ENCODE measurements at regions not wholly inside any gene's neighbourhood (a gene's known extent, or its start where the extent isn't known, plus 50 kb on each side); places are given as distances from the start of the nearest gene placed in this dataset.

DNA sequence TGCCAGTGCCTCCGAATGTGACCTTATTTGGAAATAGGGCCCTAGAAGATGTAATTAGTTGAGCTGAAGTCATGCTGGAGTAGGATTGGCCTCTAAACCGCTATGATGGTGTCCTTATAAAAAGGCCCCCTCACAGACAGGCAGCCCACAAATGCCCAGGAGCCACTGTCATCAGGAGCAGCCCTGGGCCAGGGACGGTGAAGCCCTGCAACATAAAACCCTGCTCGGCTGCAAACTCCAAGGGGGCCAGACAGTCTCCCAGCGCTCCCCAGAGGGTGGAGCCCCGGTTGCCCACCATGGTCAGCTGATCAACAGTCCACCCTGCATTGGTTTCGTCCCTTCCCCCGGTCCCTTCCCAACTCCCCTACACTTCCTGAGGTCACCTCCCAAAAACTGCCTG lies 351.7 kb downstream of the FOXL1 start:
- DNase-seq (ENCODE audit: low spot score): no peak

GRCh38 chr16:86930663-86931373 lies 352.5 kb downstream of the FOXL1 start:
- DNase-seq (ENCODE audit: low spot score): no peak

GRCh38 chr16:86931410-86931941 lies 353.1 kb downstream of the FOXL1 start:
- DNase-seq (ENCODE audit: low spot score): peak; percentile 49

DNA sequence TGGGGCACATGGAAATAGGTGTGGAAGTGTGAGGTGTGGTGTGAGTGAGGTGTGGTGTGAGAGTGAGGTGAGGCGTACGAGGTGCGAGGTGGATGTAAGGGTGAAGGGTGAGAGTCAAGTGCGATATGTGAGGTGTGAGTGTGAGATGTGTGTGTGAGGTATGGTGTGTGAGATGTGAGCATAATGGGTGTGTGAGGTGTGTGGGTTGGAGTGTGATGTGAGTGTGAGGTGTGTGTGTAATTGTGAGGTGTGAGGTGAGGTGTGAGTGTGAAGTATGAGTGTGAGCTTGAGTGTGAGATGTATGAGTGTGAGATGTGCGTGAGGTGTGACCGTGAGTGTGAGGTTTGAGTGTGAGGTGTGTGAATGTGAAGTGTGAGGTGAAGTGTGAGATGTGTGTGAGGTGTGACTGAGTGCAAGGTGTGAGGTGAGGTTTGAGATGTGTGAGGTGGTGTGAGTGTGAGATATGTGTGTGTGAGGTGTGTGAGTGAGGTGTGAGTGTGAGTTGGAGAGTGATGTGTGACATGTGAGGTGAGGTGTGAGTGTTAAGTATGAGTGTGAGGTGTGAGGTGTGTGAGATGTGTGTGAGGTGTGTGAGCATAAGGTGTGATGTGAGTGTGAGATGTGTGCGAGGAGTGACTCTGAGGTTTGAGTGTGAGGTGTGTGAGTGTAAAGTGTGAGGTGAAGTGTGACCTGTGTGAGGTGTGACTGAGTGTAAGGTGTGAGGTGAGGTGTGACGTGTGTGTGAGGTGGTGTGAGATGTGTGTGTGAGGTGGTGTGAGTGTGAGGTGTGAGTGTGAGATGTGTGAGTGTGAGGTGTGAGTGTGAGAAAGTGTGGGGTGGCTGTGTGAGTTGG lies 354.0 kb downstream of the FOXL1 start:
- DNase-seq (ENCODE audit: low spot score): no peak

DNA sequence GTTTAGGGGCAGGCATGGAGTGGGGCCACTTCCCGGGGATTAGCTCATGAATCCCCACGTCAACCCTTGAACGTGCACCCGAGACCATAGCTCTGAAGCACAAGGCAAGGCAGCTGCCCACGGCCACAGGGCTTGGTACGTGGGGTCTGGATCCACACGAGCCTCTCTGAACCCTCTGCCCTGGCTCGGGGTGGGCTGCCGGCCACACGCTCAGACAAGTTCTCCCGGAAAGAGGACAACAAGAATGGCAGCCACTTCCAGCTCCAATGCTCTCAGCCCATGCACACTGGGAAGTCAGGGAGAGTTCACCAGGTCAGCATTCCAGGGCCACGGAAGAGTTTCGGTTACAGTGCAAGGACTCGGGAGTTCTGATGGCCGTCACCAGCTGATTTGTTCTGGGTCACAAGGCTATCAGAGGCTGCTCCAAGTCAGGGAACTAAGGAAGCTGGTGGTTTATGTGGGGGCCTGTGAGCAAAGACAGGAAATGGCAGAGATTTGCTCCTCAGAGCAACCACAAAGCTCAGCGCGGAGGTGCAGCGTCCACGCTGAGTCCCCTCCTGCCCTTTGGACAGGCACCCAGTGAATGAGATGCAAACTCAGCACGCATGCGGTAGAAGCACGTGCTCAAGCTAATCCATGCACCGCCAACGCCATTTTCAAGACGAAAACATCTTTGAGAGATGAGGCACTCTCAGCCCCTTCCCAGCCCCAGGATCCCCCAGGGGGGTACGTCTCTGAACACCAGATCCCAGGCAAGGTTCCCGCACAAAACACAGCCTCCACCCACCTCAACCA lies 356.4 kb downstream of the FOXL1 start:
- DNase-seq (ENCODE audit: low spot score): no peak

- no peak for DNase-seq (ENCODE audit: low spot score)
Observed at GRCh38 chr16:86939609-86940008, 361.3 kb downstream of the FOXL1 start.

DNA sequence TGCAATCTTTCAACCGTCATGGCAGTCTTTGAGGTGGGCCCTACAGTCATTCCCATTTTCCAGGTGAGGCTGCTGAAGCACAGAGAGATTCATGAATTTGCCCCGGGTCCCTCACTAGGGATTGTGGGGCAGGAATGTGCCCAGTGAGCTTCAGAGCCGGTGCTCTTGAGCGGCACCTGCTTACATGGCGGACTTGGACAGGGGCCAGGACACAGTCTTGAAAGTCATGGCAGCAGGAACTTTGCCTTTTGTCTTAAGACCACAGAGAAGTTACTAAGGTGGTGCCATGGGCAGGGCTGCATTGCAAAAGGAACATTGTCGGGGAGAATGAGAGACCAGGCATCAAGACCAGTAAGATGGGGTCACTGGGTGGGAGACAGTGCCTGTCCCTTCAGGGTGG lies 363.4 kb downstream of the FOXL1 start:
- no peak for DNase-seq (ENCODE audit: low spot score)

DNA sequence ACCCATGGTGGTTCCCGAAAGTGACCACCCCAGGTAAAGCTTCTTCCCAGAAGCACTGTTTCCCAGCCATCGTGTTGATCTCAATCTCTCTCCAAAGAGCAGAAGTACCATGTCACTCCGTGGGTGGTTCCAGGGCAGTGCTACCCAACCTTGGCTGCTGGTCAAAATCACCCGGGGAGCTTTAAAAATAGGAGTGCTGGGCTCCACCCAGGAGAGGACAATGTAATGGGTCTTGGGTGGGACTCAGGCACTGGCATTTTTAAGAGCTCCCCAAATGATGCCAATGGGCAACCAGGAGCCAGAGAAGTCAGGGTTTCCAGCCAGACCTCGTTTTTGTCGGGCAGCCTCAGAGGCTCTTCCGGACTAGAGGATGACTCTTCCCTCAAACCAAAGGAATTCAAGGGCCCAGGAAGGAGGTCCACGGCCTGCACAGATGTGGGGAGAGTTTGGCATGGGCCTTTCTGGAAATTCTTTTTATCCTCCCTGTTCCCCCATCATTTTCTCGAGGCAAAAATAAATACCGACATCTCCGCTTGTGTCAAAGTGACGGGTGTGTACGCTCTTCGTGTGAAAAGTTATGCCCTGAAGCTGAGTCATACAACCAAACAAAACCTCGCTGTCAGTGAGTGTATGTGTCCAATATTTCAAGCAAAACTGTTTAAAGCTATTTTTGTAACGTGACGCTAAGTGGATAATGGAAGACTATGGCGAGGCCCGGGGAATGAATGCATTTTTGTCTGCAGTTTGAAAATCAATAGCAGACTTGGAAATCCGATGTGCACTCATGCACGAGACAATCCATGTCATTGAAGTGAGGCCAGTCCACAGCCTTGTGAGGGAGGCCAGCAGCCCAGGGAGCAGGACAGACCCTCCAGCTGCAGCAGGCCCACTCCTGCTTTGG lies 364.1 kb downstream of the FOXL1 start:
- no peak for DNase-seq (ENCODE audit: low spot score)

- DNase-seq (ENCODE audit: low spot score): no peak
Observed at GRCh38 chr16:86945166-86945900, 367.0 kb downstream of the FOXL1 start.

- no peak for DNase-seq (ENCODE audit: low spot score)
Observed at GRCh38 chr16:86946396-86946795, 368.0 kb downstream of the FOXL1 start.

DNA sequence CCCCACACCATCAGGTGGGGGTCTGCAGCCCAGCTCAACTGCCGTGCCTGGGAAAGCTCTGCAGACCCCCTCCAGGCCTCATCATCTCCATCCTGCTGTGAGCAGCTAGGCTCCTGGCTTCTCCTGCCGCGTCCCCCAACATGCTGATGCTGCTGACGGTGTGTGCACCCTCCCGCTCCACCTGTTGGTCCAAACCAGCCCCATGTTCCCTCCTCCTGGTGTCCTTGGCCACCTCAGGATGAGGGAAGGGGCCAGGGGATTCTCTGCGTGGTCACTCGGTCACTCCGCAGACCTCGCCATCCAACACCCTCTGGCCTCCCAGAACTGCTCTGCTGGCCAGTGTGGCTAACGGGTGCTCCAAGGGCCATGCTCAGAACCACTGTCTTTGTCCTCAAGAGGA lies 368.6 kb downstream of the FOXL1 start:
- no peak for DNase-seq (ENCODE audit: low spot score)

- DNase-seq (ENCODE audit: low spot score): no peak
Observed at GRCh38 chr16:86948046-86948445, 369.1 kb downstream of the C16orf95 start.

GRCh38 chr16:86949116-86949515 lies 368.1 kb downstream of the C16orf95 start:
- DNase-seq (ENCODE audit: low spot score): no peak

DNA sequence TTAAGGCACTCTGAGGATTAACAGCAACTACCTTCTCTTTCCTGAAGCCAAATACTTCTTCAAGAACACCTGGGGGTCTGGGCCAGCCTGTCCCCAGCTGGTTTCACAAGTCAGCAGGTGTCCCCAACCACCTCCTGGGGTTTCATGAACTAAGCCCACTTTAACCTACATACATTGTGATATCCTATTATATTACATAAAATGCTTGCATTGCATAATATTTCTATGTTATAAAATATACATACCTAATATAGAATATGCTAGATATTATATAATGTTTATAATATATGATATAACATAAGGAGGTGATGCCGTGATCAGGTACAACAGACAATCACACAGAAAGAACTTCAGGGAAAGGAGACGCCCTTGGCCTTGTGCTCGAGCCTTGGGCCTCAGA lies 367.6 kb downstream of the C16orf95 start:
- DNase-seq (ENCODE audit: low spot score): no peak

DNA sequence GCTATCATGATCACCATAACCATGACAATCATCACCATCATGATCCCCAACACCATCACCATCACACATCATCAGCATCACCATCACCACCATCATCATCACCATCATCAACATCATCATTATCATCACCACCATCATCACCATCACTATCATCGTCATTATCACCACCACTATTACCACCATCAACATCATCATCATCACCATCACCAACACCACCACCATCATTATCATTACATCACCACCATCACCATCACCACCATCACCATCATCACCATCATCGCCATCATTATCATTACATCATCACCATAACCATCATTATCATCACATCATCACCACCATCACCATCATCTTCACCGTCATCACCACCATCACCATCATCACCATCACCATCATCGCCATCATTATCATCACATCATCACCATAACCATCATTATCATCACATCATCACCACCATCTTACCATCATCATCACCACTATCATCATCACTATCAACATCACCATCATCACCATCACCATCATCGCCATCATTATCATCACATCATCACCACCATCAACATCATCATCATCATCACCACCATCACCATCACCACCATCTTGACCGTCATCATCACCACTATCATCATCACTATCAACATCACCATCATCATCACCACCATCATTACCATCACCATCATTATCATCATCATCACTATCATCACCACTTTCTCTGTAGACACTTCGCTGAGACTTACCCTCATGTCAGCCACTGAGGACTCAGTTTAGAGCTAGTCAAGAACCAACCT lies 366.0 kb downstream of the C16orf95 start:
- DNase-seq (ENCODE audit: low spot score): no peak

DNA sequence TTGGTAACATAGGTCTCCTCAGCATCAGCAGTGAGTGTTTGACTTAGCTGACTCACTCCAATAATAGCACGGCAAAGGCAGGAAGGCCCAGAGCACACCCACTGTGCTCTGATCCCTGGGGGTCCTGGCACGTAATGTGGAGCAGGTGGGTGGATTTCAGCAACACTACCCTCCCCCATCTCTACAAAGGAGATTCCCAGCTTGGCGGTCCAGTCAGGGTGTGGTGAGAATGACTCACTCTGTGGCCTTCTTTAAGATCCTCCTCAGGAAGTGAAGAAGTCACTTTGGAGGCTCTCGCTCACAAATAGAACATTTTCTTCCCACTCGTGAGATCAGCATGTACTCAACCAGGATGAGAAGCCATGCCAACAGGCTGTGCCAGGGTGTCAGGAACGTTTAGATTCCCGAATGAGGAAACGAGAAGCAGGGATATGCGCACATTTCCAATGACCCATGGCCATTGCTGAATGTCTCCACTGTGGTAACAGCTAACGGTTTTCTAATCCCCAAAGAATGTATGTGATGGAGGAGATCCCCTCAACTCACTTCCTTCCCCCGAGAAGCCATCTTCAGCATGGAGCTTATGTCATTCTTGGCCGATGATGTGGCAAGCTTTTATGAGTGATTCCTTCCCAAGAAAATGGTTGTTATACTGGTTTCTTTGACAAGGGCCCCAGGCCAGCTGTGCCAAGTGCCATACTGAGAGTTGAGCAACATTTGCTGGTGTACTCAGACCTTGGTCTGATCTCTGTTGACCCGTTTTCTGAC lies 365.2 kb downstream of the C16orf95 start:
- peak; percentile 91 for DNase-seq (ENCODE audit: low spot score)

GRCh38 chr16:86952769-86953168 lies 364.4 kb downstream of the C16orf95 start:
- DNase-seq (ENCODE audit: low spot score): peak; percentile 38

- DNase-seq (ENCODE audit: low spot score): no peak
Observed at GRCh38 chr16:86953631-86954391, 363.4 kb downstream of the C16orf95 start.

All from H4 (cell line).